GOT3 (cell line): ENCODE measurements at regions not wholly inside any gene's neighbourhood (a gene's known extent, or its start where the extent isn't known, plus 50 kb on each side); places are given as distances from the start of the nearest gene placed in this dataset.
"Not testable (repeated sequence)": the region's sequence is repeated elsewhere in the genome, so short reads cannot be mapped to it uniquely, and the experiment has no call there.

Experiments used
- DNase-seq: peaks from one replicate; lab custom pipeline; 2025; ENCODE audit warnings: mixed read lengths; lab: John Stamatoyannopoulos, UW

- no peak for DNase-seq
These were observed 61.1 kb upstream of the SEM1 start for GRCh38 chr7:96770758-96771157.

DNA sequence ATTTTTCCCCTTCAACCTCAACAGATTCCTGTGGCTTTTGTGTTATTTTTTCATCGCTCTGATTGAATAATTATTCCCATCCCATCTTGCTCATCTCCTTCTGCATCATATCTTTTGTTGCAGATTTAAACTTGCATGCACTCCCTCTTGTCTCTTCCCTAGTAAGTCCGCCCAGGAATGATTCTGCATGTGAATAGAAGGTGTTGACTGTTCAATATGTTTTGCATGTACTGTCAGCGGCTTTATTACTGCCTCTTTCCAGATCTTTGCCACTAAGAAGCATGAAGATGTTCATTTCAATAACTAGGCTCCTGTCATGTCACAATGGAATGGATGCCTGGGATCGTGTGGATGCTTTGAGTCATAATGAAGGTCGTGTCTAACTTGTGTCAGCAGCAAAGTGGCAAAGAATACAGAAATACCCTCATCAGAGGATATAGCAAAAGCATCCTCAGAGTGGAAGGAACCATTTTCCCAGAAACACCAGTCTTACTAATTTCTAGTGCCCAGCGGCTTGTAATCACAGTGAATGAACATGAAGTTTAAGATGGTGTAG is 62.6 kb upstream of the SEM1 start:
- no peak for DNase-seq

GRCh38 chr7:96773483-96773882 is 63.8 kb upstream of the SEM1 start:
- no peak for DNase-seq

- DNase-seq = no peak
These were observed 64.7 kb upstream of the SEM1 start for GRCh38 chr7:96774358-96774757.

GRCh38 chr7:96775046-96775445 is 65.4 kb upstream of the SEM1 start:
- DNase-seq = no peak

DNA sequence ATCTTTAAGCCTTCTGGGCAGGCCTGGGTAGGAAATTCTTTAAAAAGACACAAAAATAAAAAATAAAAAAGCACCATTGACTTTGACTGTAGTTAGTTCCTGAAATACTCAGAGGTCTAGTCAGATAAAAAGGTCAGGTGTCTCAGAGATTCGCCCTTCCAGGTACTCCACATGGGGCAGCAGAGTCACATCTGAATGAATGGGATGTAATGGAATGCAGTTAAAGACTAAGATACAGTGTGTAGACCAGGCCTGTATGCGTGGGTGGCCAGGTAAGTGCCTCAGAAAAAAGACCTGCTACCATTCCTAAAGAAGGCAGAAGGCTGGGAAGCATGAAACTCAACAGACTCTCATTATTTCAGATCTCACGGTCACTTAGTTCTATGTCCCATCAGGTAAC is 68.6 kb upstream of the SEM1 start:
- no peak for DNase-seq

DNA sequence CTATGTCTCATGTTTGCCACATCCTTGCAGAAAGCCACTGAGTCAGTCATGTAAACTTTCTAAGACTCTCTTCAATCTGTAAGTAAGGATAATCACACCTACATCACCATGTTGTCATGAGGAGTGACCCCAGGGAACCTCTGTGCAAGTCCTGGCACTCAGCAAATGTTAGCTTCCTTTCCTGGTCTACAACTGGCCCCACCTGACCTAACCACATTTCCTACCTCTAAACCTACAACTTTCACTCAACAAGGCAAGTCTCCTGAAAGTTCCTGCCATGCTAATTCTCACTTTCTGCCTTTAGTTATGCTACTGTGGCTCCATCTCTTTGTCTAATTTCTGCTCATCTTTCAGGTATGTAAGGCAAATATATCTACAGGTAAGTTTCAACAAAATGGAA is 72.3 kb upstream of the SEM1 start:
- DNase-seq = no peak

- DNase-seq = not testable (repeated sequence)
These were observed 73.1 kb upstream of the SEM1 start for GRCh38 chr7:96782686-96783298.

GRCh38 chr7:96784597-96784996 is 75.0 kb upstream of the SEM1 start:
- no peak for DNase-seq

DNA sequence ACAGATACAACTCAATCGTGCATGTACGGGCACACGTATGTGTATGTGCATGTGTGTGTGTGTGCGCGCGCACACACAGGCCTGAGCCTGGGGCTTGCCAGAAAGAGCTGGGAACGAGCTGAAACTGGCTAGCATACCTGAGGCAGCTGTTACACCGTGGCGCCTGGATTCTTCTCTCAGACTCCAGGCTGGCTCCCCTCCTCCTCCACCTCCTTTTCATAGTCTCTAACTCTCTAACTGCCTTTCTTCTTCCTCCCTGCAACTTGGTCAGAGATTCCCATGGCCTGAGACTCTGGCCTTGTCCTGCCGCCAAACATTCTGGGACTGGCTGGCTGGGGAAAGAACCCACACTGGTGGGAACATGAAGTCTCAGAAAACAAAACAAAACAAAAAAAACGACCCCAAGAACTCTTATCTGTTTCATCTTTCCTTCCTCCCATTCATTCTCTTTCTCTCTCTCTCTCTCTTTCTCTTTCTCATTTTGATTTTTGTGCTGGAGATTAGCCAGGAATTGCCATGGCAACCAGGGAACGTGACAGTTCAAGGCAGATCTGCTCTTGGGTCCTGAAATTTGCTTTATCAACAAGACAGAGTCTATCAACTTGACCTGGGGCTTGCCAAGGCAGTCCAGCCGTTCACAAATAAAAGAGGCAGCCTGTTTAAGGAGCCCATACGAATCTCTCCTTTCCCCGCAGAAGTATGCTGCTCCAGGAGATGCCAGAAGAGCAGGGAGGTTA is 76.8 kb upstream of the SEM1 start:
- DNase-seq = no peak

DNA sequence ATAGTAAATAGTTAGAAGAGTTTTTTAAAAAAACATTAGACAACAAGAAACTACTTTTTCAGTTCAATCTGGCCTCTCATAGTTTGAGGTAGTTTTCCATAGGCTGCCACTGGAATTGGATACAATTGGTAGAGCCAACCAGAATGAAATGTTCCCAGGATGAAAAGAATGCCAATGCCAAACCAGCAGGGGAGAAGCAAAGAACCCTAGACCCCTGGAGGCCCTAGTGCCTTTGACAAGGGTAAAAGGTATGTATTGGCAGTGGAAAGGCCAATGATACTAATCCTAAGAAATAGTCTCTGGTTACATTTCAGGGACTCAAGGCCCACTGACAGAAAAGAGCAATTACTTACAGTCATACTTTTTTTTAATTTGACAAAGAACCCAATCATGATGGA is 77.4 kb upstream of the SEM1 start:
- DNase-seq = no peak

- DNase-seq = no peak
These were observed 80.3 kb upstream of the SEM1 start for GRCh38 chr7:96789914-96790313.

- no peak for DNase-seq
These were observed 82.5 kb upstream of the SEM1 start for GRCh38 chr7:96792115-96792514.

- DNase-seq = no peak
These were observed 84.4 kb upstream of the SEM1 start for GRCh38 chr7:96794063-96794462.

GRCh38 chr7:96800122-96800521 is 90.5 kb upstream of the SEM1 start:
- DNase-seq = no peak

- no peak for DNase-seq
These were observed 91.2 kb upstream of the SEM1 start for GRCh38 chr7:96800824-96801223.

- no peak for DNase-seq
These were observed 109.6 kb upstream of the SEM1 start for GRCh38 chr7:96819111-96819700.

DNA sequence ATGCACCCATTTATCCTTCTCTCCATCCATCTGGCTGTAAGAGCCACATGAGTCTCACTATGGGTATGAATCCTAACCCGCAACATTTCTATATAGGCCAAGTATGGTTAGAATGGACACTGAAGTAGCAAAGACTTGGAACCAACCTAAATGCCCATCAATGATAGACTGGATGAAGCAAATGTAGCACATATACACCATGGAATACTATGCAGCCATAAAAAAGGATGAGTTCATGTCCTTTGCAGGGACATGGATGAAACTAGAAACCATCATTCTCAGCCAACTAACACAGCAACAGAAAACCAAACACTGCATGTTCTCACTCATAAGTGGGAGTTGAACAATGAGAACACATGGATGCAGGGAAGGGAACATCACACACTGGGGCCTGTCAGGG is 111.5 kb upstream of the SEM1 start:
- not testable (repeated sequence) for DNase-seq

GRCh38 chr7:96822824-96823223 is 113.2 kb upstream of the SEM1 start:
- DNase-seq = no peak

GRCh38 chr7:96823274-96823673 is 113.6 kb upstream of the SEM1 start:
- no peak for DNase-seq

- no peak for DNase-seq
These were observed 115.0 kb upstream of the SEM1 start for GRCh38 chr7:96824686-96825085.

DNA sequence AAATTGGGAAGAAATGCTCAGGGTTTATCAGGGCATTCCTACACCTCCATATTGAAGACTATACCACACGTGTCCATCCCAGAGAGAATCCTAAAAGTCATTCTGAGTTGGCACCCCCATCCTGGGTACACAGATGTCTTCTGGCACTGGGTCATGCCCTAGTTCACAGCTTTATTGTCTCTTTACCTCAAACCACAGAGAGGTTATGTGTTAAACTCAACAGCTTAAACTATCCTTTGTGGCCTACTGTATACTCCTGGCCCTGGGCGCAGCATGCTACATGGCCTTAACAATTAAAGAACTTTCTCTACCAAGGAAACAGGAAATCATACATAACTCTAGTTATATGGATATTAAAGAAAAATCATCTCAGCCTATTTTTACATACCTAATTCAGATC is 115.6 kb upstream of the SEM1 start:
- DNase-seq = no peak

- DNase-seq = no peak
These were observed 116.4 kb upstream of the SEM1 start for GRCh38 chr7:96826089-96826488.
